ENCODE measurements at regions not wholly inside any gene's neighbourhood (a gene's known extent, or its start where the extent isn't known, plus 50 kb on each side); places are given as distances from the start of the nearest gene placed in this dataset.

GRCh38 chr7:156206174-156206573 lies 393.9 kb upstream of the SHH start:
- no TSS peak for BruUV-seq (replicated peaks)
- CTCF ChIA-PET = no interaction called here
- TF ChIP-seq CTCF (IDR thresholded peaks at IDR 0.05; ENCODE audit: unreplicated experiment) = no peak
- no peak for DNase-seq (ENCODE audit: unreplicated experiment)
- Mint-ChIP-seq H3K4me3 (ENCODE audit: unreplicated experiment) (no peak overlapping the region), H3K27ac (ENCODE audit: low read depth, unreplicated experiment) (no peak overlapping the region), H3K4me1 (ENCODE audit: insufficient read depth, unreplicated experiment) (no peaks in the 10 kb centered on the region), H3K9me3 (ENCODE audit: unreplicated experiment) (no peaks in the 10 kb centered on the region), H3K27me3 (ENCODE audit: insufficient read depth, unreplicated experiment) (no peaks in the 10 kb centered on the region), H3K36me3 (ENCODE audit: insufficient read depth, unreplicated experiment) (no peaks in the 10 kb centered on the region)
- intact Hi-C loops (cut with micrococcal nuclease) = no loop called here
- POLR2A ChIA-PET = no interaction called here

- H3K36me3 Mint-ChIP-seq (ENCODE audit: insufficient read depth, unreplicated experiment) = no peaks in the 10 kb centered on the region
- peaks cover 9% of the 10 kb centered on the region for H3K27me3 Mint-ChIP-seq (ENCODE audit: insufficient read depth, unreplicated experiment)
- intact Hi-C loops (cut with micrococcal nuclease) = no loop called here
- no peak overlapping the region for H3K4me3 Mint-ChIP-seq (ENCODE audit: unreplicated experiment)
- ChIA-PET POLR2A (interaction anchor here (1.4 kb wide), 1 partner anchor 11 kb away, joined by 3 read pairs; no protein-coding TSS in a partner anchor), CTCF (no interaction called here)
- H3K4me1 Mint-ChIP-seq (ENCODE audit: insufficient read depth, unreplicated experiment) = no peaks in the 10 kb centered on the region
- no peak for TF ChIP-seq CTCF (IDR thresholded peaks at IDR 0.05; ENCODE audit: unreplicated experiment)
- no peaks in the 10 kb centered on the region for H3K9me3 Mint-ChIP-seq (ENCODE audit: unreplicated experiment)
- no peak for DNase-seq (ENCODE audit: unreplicated experiment)
- no peak overlapping the region for H3K27ac Mint-ChIP-seq (ENCODE audit: low read depth, unreplicated experiment)
- BruUV-seq (replicated peaks) = no TSS peak
These were observed 392.6 kb upstream of the SHH start for GRCh38 chr7:156204820-156205219.

GRCh38 chr7:156203923-156204322 lies 391.7 kb upstream of the SHH start:
- H3K9me3 Mint-ChIP-seq (ENCODE audit: unreplicated experiment) = no peaks in the 10 kb centered on the region
- CTCF ChIA-PET = no interaction called here
- no peaks in the 10 kb centered on the region for H3K36me3 Mint-ChIP-seq (ENCODE audit: insufficient read depth, unreplicated experiment)
- no peak for DNase-seq (ENCODE audit: unreplicated experiment)
- intact Hi-C loops (cut with micrococcal nuclease) = no loop called here
- POLR2A ChIA-PET = no interaction called here
- no peak for TF ChIP-seq CTCF (IDR thresholded peaks at IDR 0.05; ENCODE audit: unreplicated experiment)
- no peaks in the 10 kb centered on the region for H3K4me1 Mint-ChIP-seq (ENCODE audit: insufficient read depth, unreplicated experiment)
- H3K27ac Mint-ChIP-seq (ENCODE audit: low read depth, unreplicated experiment) = no peak overlapping the region
- H3K27me3 Mint-ChIP-seq (ENCODE audit: insufficient read depth, unreplicated experiment) = peaks cover 18% of the 10 kb centered on the region
- no TSS peak for BruUV-seq (replicated peaks)
- H3K4me3 Mint-ChIP-seq (ENCODE audit: unreplicated experiment) = no peak overlapping the region

- no peaks in the 10 kb centered on the region for H3K9me3 Mint-ChIP-seq (ENCODE audit: unreplicated experiment)
- H3K4me1 Mint-ChIP-seq (ENCODE audit: insufficient read depth, unreplicated experiment) = no peaks in the 10 kb centered on the region
- TF ChIP-seq CTCF (IDR thresholded peaks at IDR 0.05; ENCODE audit: unreplicated experiment) = no peak
- H3K27me3 Mint-ChIP-seq (ENCODE audit: insufficient read depth, unreplicated experiment) = peaks cover 39% of the 10 kb centered on the region
- DNase-seq (ENCODE audit: unreplicated experiment) = peak; percentile 48
- intact Hi-C loops (cut with micrococcal nuclease) = no loop called here
- no TSS peak for BruUV-seq (replicated peaks)
- ChIA-PET CTCF (interaction anchor here (0.7 to 0.9 kb wide), 2 partner anchors 41 to 295 kb away, joined by 3 read pairs; no protein-coding TSS in a partner anchor), POLR2A (no interaction called here)
- no peak overlapping the region for H3K27ac Mint-ChIP-seq (ENCODE audit: low read depth, unreplicated experiment)
- H3K36me3 Mint-ChIP-seq (ENCODE audit: insufficient read depth, unreplicated experiment) = no peaks in the 10 kb centered on the region
- H3K4me3 Mint-ChIP-seq (ENCODE audit: unreplicated experiment) = no peak overlapping the region
These were observed 386.0 kb upstream of the SHH start for GRCh38 chr7:156198277-156198676.

Measured in MCF 10A (cell line).